ENCODE measurements at regions not wholly inside any gene's neighbourhood (a gene's known extent, or its start where the extent isn't known, plus 50 kb on each side); places are given as distances from the start of the nearest gene placed in this dataset.

DNA sequence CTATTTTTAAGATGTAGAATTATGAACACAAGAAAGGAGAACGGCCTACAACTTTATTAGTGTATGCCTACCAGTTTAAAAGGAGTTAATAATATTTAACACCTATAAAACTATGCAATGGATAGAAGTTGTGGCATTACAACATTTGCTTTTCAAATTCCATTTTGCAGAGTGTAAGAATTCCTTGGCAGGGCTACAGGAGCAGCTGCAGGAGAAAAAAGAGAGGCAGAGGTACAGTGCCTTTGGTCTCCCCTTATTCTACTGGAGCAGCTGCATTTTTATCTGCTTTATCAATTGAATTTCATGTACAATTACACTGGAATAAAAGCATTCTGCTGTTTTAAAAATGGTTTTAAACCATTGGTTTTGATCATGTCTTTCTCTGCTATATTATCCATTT, 145.7 kb upstream of the KCNH8 start:
- POLR2A ChIA-PET: no interaction called here
- DNase-seq (ENCODE audit: low read depth, low spot score): no peak
- TF ChIP-seq, protein P1, sequence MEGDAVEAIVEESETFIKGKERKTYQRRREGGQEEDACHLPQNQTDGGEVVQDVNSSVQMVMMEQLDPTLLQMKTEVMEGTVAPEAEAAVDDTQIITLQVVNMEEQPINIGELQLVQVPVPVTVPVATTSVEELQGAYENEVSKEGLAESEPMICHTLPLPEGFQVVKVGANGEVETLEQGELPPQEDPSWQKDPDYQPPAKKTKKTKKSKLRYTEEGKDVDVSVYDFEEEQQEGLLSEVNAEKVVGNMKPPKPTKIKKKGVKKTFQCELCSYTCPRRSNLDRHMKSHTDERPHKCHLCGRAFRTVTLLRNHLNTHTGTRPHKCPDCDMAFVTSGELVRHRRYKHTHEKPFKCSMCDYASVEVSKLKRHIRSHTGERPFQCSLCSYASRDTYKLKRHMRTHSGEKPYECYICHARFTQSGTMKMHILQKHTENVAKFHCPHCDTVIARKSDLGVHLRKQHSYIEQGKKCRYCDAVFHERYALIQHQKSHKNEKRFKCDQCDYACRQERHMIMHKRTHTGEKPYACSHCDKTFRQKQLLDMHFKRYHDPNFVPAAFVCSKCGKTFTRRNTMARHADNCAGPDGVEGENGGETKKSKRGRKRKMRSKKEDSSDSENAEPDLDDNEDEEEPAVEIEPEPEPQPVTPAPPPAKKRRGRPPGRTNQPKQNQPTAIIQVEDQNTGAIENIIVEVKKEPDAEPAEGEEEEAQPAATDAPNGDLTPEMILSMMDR (IDR thresholded peaks at IDR 0.05; ENCODE audit: insufficient read depth, low read length, missing control alignments): no peak
- H3K4me3 ChIP-seq (ENCODE audit: low read depth, low read length): no peak overlapping the region
- CTCF ChIA-PET: no interaction called here

- ChIA-PET CTCF (no interaction called here), POLR2A (no interaction called here)
- no peak overlapping the region for H3K4me3 ChIP-seq (ENCODE audit: low read depth, low read length)
- TF ChIP-seq, protein P1 (IDR thresholded peaks at IDR 0.05; ENCODE audit: insufficient read depth, low read length, missing control alignments): no peak
- DNase-seq (ENCODE audit: low read depth, low spot score): no peak
These were observed 150.2 kb upstream of the KCNH8 start for GRCh38 chr3:18998069-18998468.

- CTCF ChIA-PET: no interaction called here
- POLR2A ChIA-PET: no interaction called here
- TF ChIP-seq, protein P1 (IDR thresholded peaks at IDR 0.05; ENCODE audit: insufficient read depth, low read length, missing control alignments): no peak
- no peak for DNase-seq (ENCODE audit: low read depth, low spot score)
- no peak overlapping the region for H3K4me3 ChIP-seq (ENCODE audit: low read depth, low read length)
These were observed 155.6 kb upstream of the KCNH8 start for GRCh38 chr3:18992709-18993108.

DNA sequence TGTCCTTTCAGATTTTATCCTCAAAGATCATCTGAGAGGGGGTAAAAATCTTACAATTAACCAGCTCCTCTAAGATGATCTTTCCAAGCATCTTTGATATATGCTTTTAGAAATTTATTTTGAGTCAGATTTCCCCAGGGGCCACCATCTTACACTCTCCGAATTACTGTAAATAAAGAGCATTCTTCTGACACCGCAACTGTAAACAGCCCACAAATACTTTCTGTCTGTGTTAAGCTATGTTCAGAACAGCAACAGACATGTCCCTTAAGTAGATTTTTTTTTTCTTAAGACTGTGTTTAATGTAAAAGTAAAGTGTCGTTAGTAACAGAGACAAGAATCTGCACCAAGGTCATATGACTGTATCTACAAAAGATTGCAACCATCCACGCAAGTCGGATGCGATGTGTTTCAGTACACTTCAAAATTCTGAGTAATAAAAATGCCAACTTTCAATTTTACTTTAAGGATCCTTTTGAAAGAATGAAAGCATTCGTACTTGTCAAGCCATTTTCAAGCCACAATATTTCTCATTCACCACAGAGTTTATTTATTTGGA, 159.0 kb upstream of the KCNH8 start:
- H3K4me3 ChIP-seq (ENCODE audit: low read depth, low read length): no peak overlapping the region
- DNase-seq (ENCODE audit: low read depth, low spot score): no peak
- TF ChIP-seq, protein P1 (IDR thresholded peaks at IDR 0.05; ENCODE audit: insufficient read depth, low read length, missing control alignments): no peak
- ChIA-PET POLR2A (no interaction called here), CTCF (no interaction called here)

DNA sequence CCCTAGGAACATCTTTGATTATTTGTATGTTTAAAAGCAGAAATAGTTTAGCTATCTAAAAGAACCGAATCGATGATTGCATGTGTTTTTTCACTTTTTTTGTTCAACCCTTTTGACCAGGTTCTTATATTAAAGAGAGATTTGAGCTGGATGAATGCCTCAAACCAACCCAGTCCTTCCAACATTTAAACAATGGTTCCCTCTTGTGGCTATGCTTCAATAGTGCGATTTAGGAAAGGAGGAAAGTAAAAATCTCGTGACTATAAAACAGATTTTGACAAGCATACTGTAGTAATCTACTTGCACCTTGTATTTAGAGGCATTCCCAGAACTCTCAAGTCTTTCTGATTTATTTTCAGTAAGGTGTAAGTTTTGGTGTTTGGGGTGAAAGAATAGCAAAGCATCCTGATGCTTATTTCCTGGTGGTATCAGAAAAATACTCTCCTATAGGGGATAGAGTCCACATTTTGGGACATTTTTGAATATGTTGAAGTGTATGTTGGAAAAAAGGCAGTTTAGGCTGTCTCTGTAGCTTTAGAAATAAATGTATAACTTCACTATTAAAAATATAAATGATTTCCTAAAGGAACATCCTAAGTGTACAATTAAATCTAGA, 159.6 kb upstream of the KCNH8 start:
- CTCF ChIA-PET: no interaction called here
- TF ChIP-seq, protein P1 (IDR thresholded peaks at IDR 0.05; ENCODE audit: insufficient read depth, low read length, missing control alignments): no peak
- no peak overlapping the region for H3K4me3 ChIP-seq (ENCODE audit: low read depth, low read length)
- no peak for DNase-seq (ENCODE audit: low read depth, low spot score)
- POLR2A ChIA-PET: no interaction called here

DNA sequence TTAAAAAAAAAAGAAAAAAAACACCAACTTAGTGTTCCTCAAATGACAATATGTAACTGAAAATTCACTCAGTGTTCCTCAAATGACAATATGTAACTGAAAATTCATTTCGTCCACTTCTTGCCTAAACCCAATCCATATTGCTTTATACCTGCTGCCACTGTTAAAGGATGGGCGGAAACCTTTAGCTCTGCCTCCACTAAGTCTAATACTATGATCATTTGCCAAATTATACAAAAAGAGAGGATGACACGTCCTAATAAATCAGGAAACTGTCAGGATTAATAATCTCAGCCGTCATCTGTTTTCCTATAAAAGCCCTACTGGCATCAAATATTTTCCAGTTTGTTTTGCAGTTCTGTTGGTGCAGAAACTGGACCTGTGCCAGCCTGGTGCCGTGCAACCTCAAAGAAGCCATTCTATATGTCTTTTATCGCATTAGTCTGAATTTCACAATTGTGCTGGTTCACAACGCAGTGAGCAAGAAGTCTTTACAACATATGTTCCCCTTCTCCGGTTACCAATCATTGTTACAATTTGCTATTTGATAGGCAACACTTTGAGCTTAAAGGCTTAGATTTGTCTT, 160.4 kb upstream of the KCNH8 start:
- ChIA-PET CTCF (no interaction called here), POLR2A (no interaction called here)
- DNase-seq (ENCODE audit: low read depth, low spot score): no peak
- TF ChIP-seq, protein P1 (IDR thresholded peaks at IDR 0.05; ENCODE audit: insufficient read depth, low read length, missing control alignments): no peak
- no peak overlapping the region for H3K4me3 ChIP-seq (ENCODE audit: low read depth, low read length)

All from AG04449 (cell line).